Trophoblast cell (in vitro differentiated cells and primary cell): ENCODE measurements at regions not wholly inside any gene's neighbourhood (a gene's known extent, or its start where the extent isn't known, plus 50 kb on each side); places are given as distances from the start of the nearest gene placed in this dataset.

ENCODE experiments used
- DNase-seq, 2 donors: peaks; one replicate each; pipeline ENCODE4 v3.0.0-alpha.2; 2016
- H2AFZ ChIP-seq: 2 replicates; pipeline ENCODE4 v1.6.1; 2013; ENCODE audit warnings: low read length, moderate library complexity, mild to moderate bottlenecking; ENCODE audit not compliant: insufficient read depth, poor library complexity
- H2AK5ac ChIP-seq: 2 replicates; pipeline ENCODE4 v1.6.1; 2013; ENCODE audit warnings: mild to moderate bottlenecking, low read length
- H2BK120ac ChIP-seq: 2 replicates; pipeline ENCODE4 v1.6.1; 2013; ENCODE audit warnings: low read length, mild to moderate bottlenecking, moderate library complexity; ENCODE audit not compliant: insufficient read depth, poor library complexity
- H2BK12ac ChIP-seq: 2 replicates; pipeline ENCODE4 v1.6.1; 2013; ENCODE audit warnings: mild to moderate bottlenecking, low read length, moderate library complexity
- H2BK5ac ChIP-seq: 2 replicates; pipeline ENCODE4 v1.6.1; 2013; ENCODE audit warnings: low read length, low read depth, moderate library complexity, mild to moderate bottlenecking; ENCODE audit not compliant: poor library complexity
- H3K14ac ChIP-seq: 2 replicates; pipeline ENCODE4 v1.6.1; 2013; ENCODE audit warnings: mild to moderate bottlenecking, low read length
- H3K18ac ChIP-seq: 2 replicates; pipeline ENCODE4 v1.6.1; 2013; ENCODE audit warnings: mild to moderate bottlenecking, low read length
- H3K23ac ChIP-seq: 2 replicates; pipeline ENCODE4 v1.6.1; 2013; ENCODE audit warnings: low read length
- H3K27ac ChIP-seq: 2 replicates; pipeline ENCODE4 v1.5.1; 2013; ENCODE audit warnings: low read depth, mild to moderate bottlenecking, inconsistent platforms, low read length, moderate library complexity
- H3K27me3 ChIP-seq: 2 replicates; pipeline ENCODE4 v1.6.1; 2013; ENCODE audit warnings: inconsistent platforms, mild to moderate bottlenecking, low read length, moderate library complexity; ENCODE audit not compliant: insufficient read depth
- H3K36me3 ChIP-seq, 2 experiments: 1 replicate in 1 of 2; 2 replicates in 1 of 2; pipeline ENCODE4 v1.6.1; 2013; ENCODE audit warnings: low read length in 2 of 2, mild to moderate bottlenecking in 2 of 2, moderate library complexity in 1 of 2; ENCODE audit not compliant: insufficient read depth in 2 of 2, control insufficient read depth in 1 of 2
- H3K4ac ChIP-seq: 2 replicates; pipeline ENCODE4 v1.6.1; 2013; ENCODE audit warnings: low read depth, mild to moderate bottlenecking, low read length, moderate library complexity
- H3K4me1 ChIP-seq, 2 experiments: 1 replicate in 1 of 2; 2 replicates in 1 of 2; pipeline ENCODE4 v1.6.1; 2013; ENCODE audit warnings: low read length in 2 of 2, mild to moderate bottlenecking in 2 of 2, moderate library complexity in 1 of 2; ENCODE audit not compliant: insufficient read depth in 2 of 2, control insufficient read depth in 1 of 2
- H3K4me2 ChIP-seq: 2 replicates; pipeline ENCODE4 v1.6.1; 2013; ENCODE audit warnings: inconsistent platforms, mild to moderate bottlenecking, low read length, moderate library complexity
- H3K4me3 ChIP-seq: 2 replicates; pipeline ENCODE4 v1.5.1; 2013; ENCODE audit warnings: mild to moderate bottlenecking, low read depth, low read length, inconsistent platforms
- H3K79me1 ChIP-seq: one replicate; pipeline ENCODE4 v1.6.1; 2013; ENCODE audit warnings: low read length
- H3K79me2 ChIP-seq: 2 replicates; pipeline ENCODE4 v1.6.1; 2013; ENCODE audit warnings: low read length, mild to moderate bottlenecking; ENCODE audit not compliant: control insufficient read depth, insufficient read depth, poor library complexity
- H3K9ac ChIP-seq: 2 replicates; pipeline ENCODE4 v1.6.1; 2013; ENCODE audit warnings: mild to moderate bottlenecking, low read length
- H3K9me3 ChIP-seq: 2 replicates; pipeline ENCODE4 v1.6.1; 2013; ENCODE audit warnings: low read depth, mild to moderate bottlenecking, control low read depth, inconsistent platforms, low read length; ENCODE audit not compliant: insufficient read depth
- H4K12ac ChIP-seq: 2 replicates; pipeline ENCODE4 v1.6.1; 2013; ENCODE audit warnings: low read depth, mild to moderate bottlenecking, low read length, moderate library complexity
- H4K8ac ChIP-seq: 2 replicates; pipeline ENCODE4 v1.6.1; 2013; ENCODE audit warnings: low read depth, mild to moderate bottlenecking, low read length, moderate library complexity
- H4K91ac ChIP-seq: one replicate; pipeline ENCODE4 v1.6.1; 2013; ENCODE audit warnings: low read depth, mild to moderate bottlenecking, low read length, moderate library complexity
- WGBS: extraction: QIAGEN DNeasy Blood & Tissue Kit; methylation state at CpG from one replicate; pipeline ENCODE4 v1.1.7; 2013; ENCODE audit warnings: missing lambda C conversion rate; ENCODE audit not compliant: insufficient read length, insufficient coverage; ENCODE audit errors: extremely low coverage; 5-methylcytosine and 5-hydroxymethylcytosine counted together

DNA sequence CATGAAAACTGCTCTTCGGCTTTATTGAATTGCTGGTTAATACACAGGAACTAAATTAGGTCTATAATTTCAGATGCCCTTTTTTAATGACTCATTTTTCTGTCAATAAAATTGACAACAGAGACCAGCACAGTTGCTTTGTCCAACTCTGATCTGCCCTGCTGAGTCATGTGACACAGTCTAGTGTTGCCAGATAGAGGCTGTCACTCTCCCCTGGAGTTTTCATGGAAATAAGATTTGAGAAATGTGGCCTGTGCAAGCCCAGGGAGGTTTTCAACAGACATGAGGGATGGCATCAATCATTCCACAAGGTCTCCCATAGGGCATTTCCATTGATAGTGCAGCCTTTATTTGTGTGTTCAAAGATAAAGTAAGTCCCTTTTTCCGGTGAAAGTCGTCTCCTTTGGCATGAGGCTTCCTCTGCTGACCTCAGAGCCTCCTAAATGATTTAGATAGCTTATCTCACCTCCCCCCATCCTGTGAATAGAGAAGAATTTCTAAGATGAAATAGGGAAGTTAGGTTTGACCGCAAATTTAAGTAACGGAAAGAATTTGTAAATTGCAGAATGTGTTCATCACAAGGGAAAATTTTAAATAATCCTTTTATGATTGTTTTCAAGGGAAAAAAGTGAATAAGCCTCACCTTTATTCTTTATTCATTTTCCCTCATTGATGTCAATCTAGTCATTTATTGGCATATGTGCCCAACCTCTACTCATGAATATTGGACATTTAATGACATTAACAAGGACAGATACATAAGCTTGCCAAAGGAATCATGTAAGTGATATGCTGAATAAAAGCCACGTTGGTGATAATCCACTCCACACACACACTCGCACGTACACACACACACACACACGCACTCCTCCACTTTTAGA, 277.7 kb downstream of the ADGB start:
- no peak overlapping the region for H3K9ac ChIP-seq
- peaks cover 0 to 9% of the 10 kb centered on the region in 2 experiments for H3K4me1 ChIP-seq
- H4K8ac ChIP-seq: no peak overlapping the region
- no peaks in the 10 kb centered on the region for H3K79me2 ChIP-seq
- no peaks in the 10 kb centered on the region for H3K36me3 ChIP-seq
- no peak overlapping the region for H2BK12ac ChIP-seq
- no peak overlapping the region for H3K4me2 ChIP-seq
- no peak overlapping the region for H2BK120ac ChIP-seq
- DNase-seq: peak in 1 of 2 donors; percentile 40
- no peaks in the 10 kb centered on the region for H3K79me1 ChIP-seq
- no peak overlapping the region for H2AFZ ChIP-seq
- no peak overlapping the region for H3K14ac ChIP-seq
- H3K9me3 ChIP-seq: no peaks in the 10 kb centered on the region
- no peak overlapping the region for H3K4me3 ChIP-seq
- H2BK5ac ChIP-seq: no peak overlapping the region
- no peak overlapping the region for H3K4ac ChIP-seq
- H2AK5ac ChIP-seq: no peak overlapping the region
- H3K27ac ChIP-seq: no peak overlapping the region
- no peak overlapping the region for H4K12ac ChIP-seq
- WGBS: no CpG with 5 or more reads among the region's 9 CpGs
- H3K18ac ChIP-seq: no peak overlapping the region
- H3K23ac ChIP-seq: no peak overlapping the region
- no peaks in the 10 kb centered on the region for H3K27me3 ChIP-seq
- no peak overlapping the region for H4K91ac ChIP-seq

DNA sequence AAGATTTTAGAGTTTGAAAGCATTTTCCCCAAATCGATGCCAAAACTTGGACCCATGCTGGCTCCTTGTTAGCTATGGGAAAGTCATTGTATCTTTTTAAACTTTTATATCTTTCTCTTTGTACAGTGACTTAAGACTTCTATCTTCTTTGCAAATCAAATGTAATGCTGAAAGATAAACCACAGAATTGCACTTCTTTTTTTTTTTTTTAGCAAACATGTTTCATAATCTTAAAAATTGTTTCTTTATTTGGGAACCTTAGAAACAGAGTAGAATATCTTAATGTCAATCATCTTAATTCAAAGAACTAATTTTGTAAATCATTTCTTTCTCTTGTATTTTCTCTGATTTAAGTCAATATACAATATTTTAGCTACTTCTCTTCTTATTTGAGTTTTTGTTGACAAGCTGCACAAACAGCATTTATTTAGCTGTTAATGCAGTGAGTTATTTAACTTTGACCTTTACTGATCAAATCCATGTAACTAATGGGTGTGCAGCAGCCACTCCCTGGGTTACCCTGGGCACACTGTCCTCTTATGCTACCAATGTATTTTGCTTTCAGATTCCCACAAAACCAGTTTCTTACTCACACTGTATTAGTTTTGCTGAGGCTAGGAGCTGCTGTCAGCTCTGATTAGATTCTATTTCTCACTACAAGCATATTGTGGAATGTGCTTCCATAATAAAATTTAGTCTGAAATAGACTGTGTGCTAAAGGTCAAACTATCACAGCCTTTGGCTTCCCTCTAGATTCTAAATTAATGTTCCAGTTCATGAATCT, 279.6 kb downstream of the ADGB start:
- no peak overlapping the region for H3K4me3 ChIP-seq
- DNase-seq: no peak
- no peaks in the 10 kb centered on the region for H3K9me3 ChIP-seq
- H2BK120ac ChIP-seq: no peak overlapping the region
- H4K12ac ChIP-seq: no peak overlapping the region
- peaks cover 0 to 9% of the 10 kb centered on the region in 2 experiments for H3K4me1 ChIP-seq
- H3K27me3 ChIP-seq: no peaks in the 10 kb centered on the region
- H3K9ac ChIP-seq: no peak overlapping the region
- H2AFZ ChIP-seq: no peak overlapping the region
- H4K8ac ChIP-seq: no peak overlapping the region
- no peak overlapping the region for H3K23ac ChIP-seq
- H3K79me2 ChIP-seq: no peaks in the 10 kb centered on the region
- no peak overlapping the region for H2BK5ac ChIP-seq
- no peak overlapping the region for H2AK5ac ChIP-seq
- H3K4ac ChIP-seq: no peak overlapping the region
- no peak overlapping the region for H3K14ac ChIP-seq
- no peak overlapping the region for H3K18ac ChIP-seq
- H3K36me3 ChIP-seq: no peaks in the 10 kb centered on the region
- H2BK12ac ChIP-seq: no peak overlapping the region
- no peak overlapping the region for H4K91ac ChIP-seq
- H3K79me1 ChIP-seq: no peaks in the 10 kb centered on the region
- no peak overlapping the region for H3K4me2 ChIP-seq
- WGBS: no CpG with 5 or more reads among the region's 1 CpG
- no peak overlapping the region for H3K27ac ChIP-seq

DNA sequence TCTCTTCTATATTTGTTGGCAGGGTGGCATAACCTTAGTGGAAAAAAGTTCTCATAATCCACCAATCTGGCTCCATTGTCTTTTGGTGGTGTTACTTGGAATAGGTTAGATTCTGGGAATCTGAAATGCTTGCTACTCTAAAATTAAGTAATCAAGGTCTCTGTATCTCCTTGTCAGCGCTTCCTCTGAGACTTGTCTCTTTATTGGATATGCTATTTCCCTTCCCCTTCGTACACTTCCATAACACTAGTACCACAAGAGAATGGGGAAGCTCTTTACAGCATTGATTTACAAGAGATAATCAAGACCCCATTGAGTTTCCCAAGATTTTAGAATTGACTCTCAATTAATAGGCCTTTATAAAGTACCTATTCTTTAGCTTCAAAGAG, 280.2 kb downstream of the ADGB start:
- Histone ChIP-seq H3K4me2 (no peak overlapping the region), H3K9ac (no peak overlapping the region), H4K8ac (no peak overlapping the region), H3K36me3 (no peaks in the 10 kb centered on the region), H2AFZ (no peak overlapping the region), H4K91ac (no peak overlapping the region), H3K4me1 (peaks cover 0 to 9% of the 10 kb centered on the region in 2 experiments), H3K79me2 (no peaks in the 10 kb centered on the region), H3K18ac (no peak overlapping the region), H3K23ac (no peak overlapping the region), H3K27ac (no peak overlapping the region), H2AK5ac (no peak overlapping the region), H3K9me3 (no peaks in the 10 kb centered on the region), H2BK5ac (no peak overlapping the region), H3K4ac (no peak overlapping the region), H3K14ac (no peak overlapping the region), H3K27me3 (no peaks in the 10 kb centered on the region), H4K12ac (no peak overlapping the region), H2BK12ac (no peak overlapping the region), H3K79me1 (no peaks in the 10 kb centered on the region), H2BK120ac (no peak overlapping the region), H3K4me3 (no peak overlapping the region)
- no CpG with 5 or more reads among the region's 2 CpGs for WGBS
- no peak for DNase-seq

DNA sequence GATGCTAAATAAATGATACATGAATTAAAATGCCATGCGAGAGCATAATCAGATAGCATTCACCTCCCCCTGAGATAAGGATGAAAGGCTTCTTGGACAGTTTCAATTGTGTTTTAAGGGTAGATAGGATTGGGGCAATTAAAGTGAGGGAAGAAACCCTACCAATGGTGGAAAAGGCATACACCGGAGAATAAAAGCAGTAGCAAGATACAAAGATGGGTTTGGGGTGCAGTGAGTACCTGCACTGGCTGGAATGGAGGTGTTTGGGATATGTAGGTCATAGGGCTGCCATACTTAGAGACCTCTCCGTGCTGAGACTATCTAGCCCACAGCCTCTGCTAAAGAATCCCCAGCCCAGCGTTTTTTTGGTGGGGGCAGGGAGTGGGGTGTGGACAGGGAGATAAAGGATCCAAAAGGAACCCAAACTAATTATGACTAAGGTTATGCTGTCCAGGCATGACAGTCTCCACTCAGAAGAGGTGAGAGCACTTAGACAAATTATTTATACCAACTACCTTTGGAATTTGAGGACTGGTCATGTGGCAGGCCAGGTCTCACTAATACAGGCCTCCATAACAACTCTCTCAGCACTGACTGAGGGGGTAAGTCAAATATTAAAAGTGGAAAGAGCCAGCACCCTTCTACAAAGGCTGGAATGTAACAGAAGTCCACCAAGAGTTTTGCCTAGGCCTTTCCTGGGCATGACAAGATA, 280.8 kb downstream of the ADGB start:
- Histone ChIP-seq H3K27me3 (no peaks in the 10 kb centered on the region), H3K14ac (no peak overlapping the region), H3K9ac (no peak overlapping the region), H3K4ac (no peak overlapping the region), H3K79me1 (no peaks in the 10 kb centered on the region), H3K36me3 (no peaks in the 10 kb centered on the region), H3K4me3 (no peak overlapping the region), H2BK120ac (no peak overlapping the region), H4K8ac (no peak overlapping the region), H4K91ac (no peak overlapping the region), H2BK5ac (no peak overlapping the region), H3K4me2 (peak overlapping the region; percentile 13), H3K4me1 (peaks cover 0 to 9% of the 10 kb centered on the region in 2 experiments), H2BK12ac (no peak overlapping the region), H3K18ac (no peak overlapping the region), H4K12ac (no peak overlapping the region), H3K9me3 (no peaks in the 10 kb centered on the region), H3K23ac (no peak overlapping the region), H3K27ac (no peak overlapping the region), H3K79me2 (no peaks in the 10 kb centered on the region), H2AK5ac (no peak overlapping the region), H2AFZ (no peak overlapping the region)
- DNase-seq: no peak
- no CpG with 5 or more reads among the region's 4 CpGs for WGBS
